Endothelial cell of umbilical vein (primary cell): ENCODE measurements at regions not wholly inside any gene's neighbourhood (a gene's known extent, or its start where the extent isn't known, plus 50 kb on each side); places are given as distances from the start of the nearest gene placed in this dataset.

ENCODE experiments used
- CTCF ChIP-seq, 2 donors: IDR thresholded peaks; 1 replicate in 1 of 2; 2 replicates in 1 of 2; pipeline ENCODE4 v1.5.1; 2011; ENCODE audit warnings: low read length in 2 of 2, mild to moderate bottlenecking in 2 of 2, moderate library complexity in 2 of 2, control low read depth in 1 of 2, inconsistent platforms in 1 of 2, low read depth in 1 of 2; ENCODE audit not compliant: insufficient read depth in 1 of 2; ENCODE audit errors: extremely low read depth in 1 of 2
- EZH2 ChIP-seq: IDR thresholded peaks from 2 replicates; pipeline ENCODE4 v1.6.1; 2012; ENCODE audit warnings: borderline replicate concordance, low read depth, mild to moderate bottlenecking, moderate library complexity, low read length, inconsistent platforms; ENCODE audit not compliant: severe bottlenecking
- FOS ChIP-seq: IDR thresholded peaks from 2 replicates; pipeline ENCODE4 v1.6.1; 2011; ENCODE audit warnings: mild to moderate bottlenecking, low read length, moderate library complexity, borderline replicate concordance; ENCODE audit not compliant: insufficient read depth
- GATA2 ChIP-seq: IDR thresholded peaks from 2 replicates; pipeline ENCODE4 v1.7.0; 2011; ENCODE audit warnings: low read depth, mild to moderate bottlenecking, moderate library complexity, mixed read lengths, low read length; ENCODE audit not compliant: insufficient read length, insufficient read depth
- JUN ChIP-seq: IDR thresholded peaks from 2 replicates; pipeline ENCODE4 v1.6.1; 2011; ENCODE audit warnings: borderline replicate concordance, low read depth; ENCODE audit not compliant: insufficient read length, insufficient read depth
- MAX ChIP-seq: IDR thresholded peaks from 2 replicates; pipeline ENCODE4 v1.6.1; 2011; ENCODE audit not compliant: insufficient read depth, insufficient read length
- MYC ChIP-seq: IDR thresholded peaks from one replicate; pipeline ENCODE4 v1.6.1; 2011; ENCODE audit warnings: mild to moderate bottlenecking, low read depth, low read length
- POLR2A ChIP-seq: IDR thresholded peaks from 2 replicates; pipeline ENCODE4 v1.6.1; 2012; ENCODE audit warnings: low read depth, mild to moderate bottlenecking, control low read depth, low read length
- POLR2AphosphoS5 ChIP-seq: IDR thresholded peaks from 2 replicates; pipeline ENCODE4 v1.6.1; 2012; ENCODE audit warnings: low read depth, mild to moderate bottlenecking, control low read depth, low read length, moderate library complexity; ENCODE audit not compliant: insufficient read depth

GRCh38 chr1:56300836-56301235 is 278.5 kb downstream of the PLPP3 start:
- TF ChIP-seq CTCF (IDR thresholded peaks at IDR 0.05; ENCODE audit: extremely low read depth in 1 of 2, insufficient read depth in 1 of 2, low read depth in 1 of 2, low read length in 2 of 2) (no peak), POLR2A (no peak), POLR2AphosphoS5 (no peak), MAX (no peak), EZH2 (no peak), GATA2 (no peak), MYC (no peak), JUN (no peak), FOS (no peak)
